ENCODE measurements at regions not wholly inside any gene's neighbourhood (a gene's known extent, or its start where the extent isn't known, plus 50 kb on each side); places are given as distances from the start of the nearest gene placed in this dataset.

GRCh38 chr4:38582445-38582844, 81.6 kb upstream of the KLF3 start:
- no peak for TF ChIP-seq CTCF (IDR thresholded peaks at IDR 0.05; ENCODE audit: insufficient read depth, low read depth, low read length, missing control alignments)

GRCh38 chr4:38582889-38583470, 81.0 kb upstream of the KLF3 start:
- no peak for TF ChIP-seq CTCF (IDR thresholded peaks at IDR 0.05; ENCODE audit: insufficient read depth, low read depth, low read length, missing control alignments)
- no peak for DNase-seq (ENCODE audit: low read depth)
- H3K4me3 ChIP-seq (ENCODE audit: low read depth, low read length) = no peak overlapping the region

More at GRCh38 chr4:38582445-38582844, 81.6 kb upstream of the KLF3 start:
- DNase-seq (ENCODE audit: low read depth) = no peak
- H3K4me3 ChIP-seq (ENCODE audit: low read depth, low read length) = no peak overlapping the region

GRCh38 chr4:38585871-38586270, 78.1 kb upstream of the KLF3 start:
- no peak overlapping the region for H3K4me3 ChIP-seq (ENCODE audit: low read depth, low read length)
- TF ChIP-seq CTCF (IDR thresholded peaks at IDR 0.05; ENCODE audit: insufficient read depth, low read depth, low read length, missing control alignments) = no peak
- DNase-seq (ENCODE audit: low read depth) = no peak

GRCh38 chr4:38587106-38587505, 76.9 kb upstream of the KLF3 start:
- DNase-seq (ENCODE audit: low read depth) = no peak
- H3K4me3 ChIP-seq (ENCODE audit: low read depth, low read length) = no peak overlapping the region
- no peak for TF ChIP-seq CTCF (IDR thresholded peaks at IDR 0.05; ENCODE audit: insufficient read depth, low read depth, low read length, missing control alignments)

- no peak for TF ChIP-seq CTCF (IDR thresholded peaks at IDR 0.05; ENCODE audit: insufficient read depth, low read depth, low read length, missing control alignments)
- no peak for DNase-seq (ENCODE audit: low read depth)
- H3K4me3 ChIP-seq (ENCODE audit: low read depth, low read length) = no peak overlapping the region
Measured at GRCh38 chr4:38590046-38590445, 74.0 kb upstream of the KLF3 start.

- TF ChIP-seq CTCF (IDR thresholded peaks at IDR 0.05; ENCODE audit: insufficient read depth, low read depth, low read length, missing control alignments) = no peak
- DNase-seq (ENCODE audit: low read depth) = no peak
- H3K4me3 ChIP-seq (ENCODE audit: low read depth, low read length) = no peak overlapping the region
Measured at GRCh38 chr4:38591617-38592337, 72.2 kb upstream of the KLF3 start.

- TF ChIP-seq CTCF (IDR thresholded peaks at IDR 0.05; ENCODE audit: insufficient read depth, low read depth, low read length, missing control alignments) = no peak
- H3K4me3 ChIP-seq (ENCODE audit: low read depth, low read length) = no peak overlapping the region
- DNase-seq (ENCODE audit: low read depth) = no peak
Measured at GRCh38 chr4:38598489-38598888, 65.5 kb upstream of the KLF3 start.
